HG02970 (cell line): ENCODE measurements at regions not wholly inside any gene's neighbourhood (a gene's known extent, or its start where the extent isn't known, plus 50 kb on each side); places are given as distances from the start of the nearest gene placed in this dataset.
"Not testable (repeated sequence)": the region's sequence is repeated elsewhere in the genome, so short reads cannot be mapped to it uniquely, and the experiment has no call there.

Source experiments
- ATAC-seq: cut with Tn5 transposase; IDR thresholded peaks from one replicate; pipeline ENCODE4 v1.9.1; 2021; ENCODE audit warnings: mild to moderate bottlenecking, moderate library complexity, moderate number of reproducible peaks; ENCODE audit not compliant: unreplicated experiment, low FRiP score

- no peak for ATAC-seq
Measured at GRCh38 chr6:23661549-23661948, 464.5 kb upstream of the NRSN1 start.

- no peak for ATAC-seq
Measured at GRCh38 chr6:23663096-23663495, 462.9 kb upstream of the NRSN1 start.

GRCh38 chr6:23663652-23664051 lies 462.4 kb upstream of the NRSN1 start:
- ATAC-seq, result no peak

GRCh38 chr6:23665911-23666310 lies 460.1 kb upstream of the NRSN1 start:
- ATAC-seq, result not testable (repeated sequence)

- no peak for ATAC-seq
Measured at GRCh38 chr6:23672737-23673136, 453.3 kb upstream of the NRSN1 start.

GRCh38 chr6:23678626-23679025 lies 447.4 kb upstream of the NRSN1 start:
- ATAC-seq, result no peak

GRCh38 chr6:23681743-23682142 lies 444.3 kb upstream of the NRSN1 start:
- ATAC-seq, result no peak

GRCh38 chr6:23688650-23689049 lies 437.4 kb upstream of the NRSN1 start:
- no peak for ATAC-seq

- ATAC-seq, result no peak
Measured at GRCh38 chr6:23690453-23691049, 435.5 kb upstream of the NRSN1 start.

GRCh38 chr6:23692184-23692583 lies 433.8 kb upstream of the NRSN1 start:
- ATAC-seq, result no peak

GRCh38 chr6:23696992-23697391 lies 429.0 kb upstream of the NRSN1 start:
- no peak for ATAC-seq

- no peak for ATAC-seq
Measured at GRCh38 chr6:23704479-23705052, 421.4 kb upstream of the NRSN1 start.

GRCh38 chr6:23705697-23706096 lies 420.3 kb upstream of the NRSN1 start:
- ATAC-seq, result no peak

GRCh38 chr6:23712756-23713155 lies 413.3 kb upstream of the NRSN1 start:
- no peak for ATAC-seq

- no peak for ATAC-seq
Measured at GRCh38 chr6:23713211-23713610, 412.8 kb upstream of the NRSN1 start.

GRCh38 chr6:23728707-23729106 lies 397.3 kb upstream of the NRSN1 start:
- ATAC-seq, result no peak

- ATAC-seq, result no peak
Measured at GRCh38 chr6:23731609-23732008, 394.4 kb upstream of the NRSN1 start.

GRCh38 chr6:23732521-23732920 lies 393.5 kb upstream of the NRSN1 start:
- ATAC-seq, result no peak

GRCh38 chr6:23735151-23735550 lies 390.9 kb upstream of the NRSN1 start:
- no peak for ATAC-seq

GRCh38 chr6:23736577-23736976 lies 389.4 kb upstream of the NRSN1 start:
- ATAC-seq, result no peak

- ATAC-seq, result no peak
Measured at GRCh38 chr6:23747239-23747638, 378.8 kb upstream of the NRSN1 start.

- no peak for ATAC-seq
Measured at GRCh38 chr6:23752414-23752813, 373.6 kb upstream of the NRSN1 start.

GRCh38 chr6:23754197-23754596 lies 371.8 kb upstream of the NRSN1 start:
- ATAC-seq, result no peak
